HCT116 (cell line): ENCODE measurements at regions not wholly inside any gene's neighbourhood (a gene's known extent, or its start where the extent isn't known, plus 50 kb on each side); places are given as distances from the start of the nearest gene placed in this dataset.
"Not testable (repeated sequence)": the region's sequence is repeated elsewhere in the genome, so short reads cannot be mapped to it uniquely, and the experiment has no call there.

Source experiments
- ELF1 ChIP-seq: IDR thresholded peaks from 2 replicates; pipeline ENCODE4 v1.6.1; 2012; ENCODE audit warnings: low read depth, borderline replicate concordance
- FOSL1 ChIP-seq: IDR thresholded peaks from 2 replicates; pipeline ENCODE4 v1.6.1; 2012; ENCODE audit warnings: low read depth
- POLR2A ChIP-seq: IDR thresholded peaks from 2 replicates; pipeline ENCODE4 v1.7.0; 2011; ENCODE audit warnings: borderline replicate concordance; ENCODE audit not compliant: insufficient read depth, insufficient read length; ENCODE audit errors: extremely low read depth
- POLR2AphosphoS5 ChIP-seq: IDR thresholded peaks from 2 replicates; pipeline ENCODE4 v1.6.1; 2011; ENCODE audit warnings: mild to moderate bottlenecking, low read depth, low read length, moderate library complexity
- RAD21 ChIP-seq: IDR thresholded peaks from 2 replicates; pipeline ENCODE4 v1.6.1; 2012; ENCODE audit warnings: low read depth, mild to moderate bottlenecking
- TF ChIP-seq, protein P1 (sequence below), 3 experiments: fragments of 200-600 bp in 1 of 3; sonication (generic) in 1 of 3; IDR thresholded peaks in 2 of 3; conservative IDR thresholded peaks in 1 of 3; 2 replicates each; pipeline ENCODE4 v1.5.1; 2012 to 2017; ENCODE audit warnings: low read depth in 2 of 3, low read length in 2 of 3, antibody characterized with exemption in 1 of 3, borderline replicate concordance in 1 of 3, control low read depth in 1 of 3, mild to moderate bottlenecking in 1 of 3, mixed read lengths in 1 of 3, mixed run types in 1 of 3, moderate library complexity in 1 of 3; ENCODE audit not compliant: insufficient read depth in 1 of 3
- TF ChIP-seq, protein P2 (sequence below): IDR thresholded peaks from 2 replicates; pipeline ENCODE4 v1.6.1; 2012; ENCODE audit warnings: low read depth

DNA sequence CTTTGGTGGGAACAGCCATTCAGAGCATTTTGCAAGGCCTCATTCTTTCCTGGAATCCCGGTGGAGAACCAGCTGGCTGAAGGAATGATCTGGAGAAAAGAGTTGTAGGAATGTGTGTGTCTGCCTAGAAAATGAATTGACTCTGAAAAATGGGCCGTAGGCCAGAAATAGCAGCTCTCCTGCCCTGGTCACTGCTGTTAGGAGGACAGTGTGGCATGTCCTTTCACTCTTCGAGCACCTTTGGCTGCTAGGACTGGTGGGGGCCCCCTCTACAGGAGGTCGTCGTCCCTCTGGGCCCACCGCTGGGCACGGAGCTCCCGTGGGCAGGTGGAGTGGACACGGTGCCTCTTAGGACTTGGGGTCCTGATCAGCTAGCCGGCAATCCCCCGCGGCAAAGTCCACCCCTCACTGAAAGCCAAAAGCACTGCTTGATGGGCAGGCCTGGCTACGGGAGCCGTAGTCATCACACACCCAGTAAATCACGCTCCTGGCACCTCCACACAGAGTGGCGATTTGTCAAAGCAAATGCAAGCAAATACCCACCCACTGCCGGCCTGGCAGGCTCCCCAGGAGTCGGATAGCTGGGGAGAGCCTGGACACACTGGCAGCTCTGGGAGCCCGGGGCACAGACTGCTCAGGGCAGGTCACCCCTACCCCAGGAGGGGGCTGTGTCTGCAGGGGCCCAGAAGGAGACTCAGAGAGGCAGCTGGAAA lies 4447.2 kb upstream of the TPTE start:
- TF ChIP-seq POLR2A, ELF1, POLR2AphosphoS5, FOSL1, RAD21: not testable (repeated sequence)
- TF ChIP-seq, protein P1, sequence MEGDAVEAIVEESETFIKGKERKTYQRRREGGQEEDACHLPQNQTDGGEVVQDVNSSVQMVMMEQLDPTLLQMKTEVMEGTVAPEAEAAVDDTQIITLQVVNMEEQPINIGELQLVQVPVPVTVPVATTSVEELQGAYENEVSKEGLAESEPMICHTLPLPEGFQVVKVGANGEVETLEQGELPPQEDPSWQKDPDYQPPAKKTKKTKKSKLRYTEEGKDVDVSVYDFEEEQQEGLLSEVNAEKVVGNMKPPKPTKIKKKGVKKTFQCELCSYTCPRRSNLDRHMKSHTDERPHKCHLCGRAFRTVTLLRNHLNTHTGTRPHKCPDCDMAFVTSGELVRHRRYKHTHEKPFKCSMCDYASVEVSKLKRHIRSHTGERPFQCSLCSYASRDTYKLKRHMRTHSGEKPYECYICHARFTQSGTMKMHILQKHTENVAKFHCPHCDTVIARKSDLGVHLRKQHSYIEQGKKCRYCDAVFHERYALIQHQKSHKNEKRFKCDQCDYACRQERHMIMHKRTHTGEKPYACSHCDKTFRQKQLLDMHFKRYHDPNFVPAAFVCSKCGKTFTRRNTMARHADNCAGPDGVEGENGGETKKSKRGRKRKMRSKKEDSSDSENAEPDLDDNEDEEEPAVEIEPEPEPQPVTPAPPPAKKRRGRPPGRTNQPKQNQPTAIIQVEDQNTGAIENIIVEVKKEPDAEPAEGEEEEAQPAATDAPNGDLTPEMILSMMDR (IDR thresholded peaks at IDR 0.05 in 2 of 3, conservative IDR thresholded peaks at IDR 0.05 in 1 of 3; ENCODE audit: borderline replicate concordance in 1 of 3, insufficient read depth in 1 of 3, low read depth in 2 of 3, low read length in 2 of 3): not testable (repeated sequence)
- TF ChIP-seq, protein P2, sequence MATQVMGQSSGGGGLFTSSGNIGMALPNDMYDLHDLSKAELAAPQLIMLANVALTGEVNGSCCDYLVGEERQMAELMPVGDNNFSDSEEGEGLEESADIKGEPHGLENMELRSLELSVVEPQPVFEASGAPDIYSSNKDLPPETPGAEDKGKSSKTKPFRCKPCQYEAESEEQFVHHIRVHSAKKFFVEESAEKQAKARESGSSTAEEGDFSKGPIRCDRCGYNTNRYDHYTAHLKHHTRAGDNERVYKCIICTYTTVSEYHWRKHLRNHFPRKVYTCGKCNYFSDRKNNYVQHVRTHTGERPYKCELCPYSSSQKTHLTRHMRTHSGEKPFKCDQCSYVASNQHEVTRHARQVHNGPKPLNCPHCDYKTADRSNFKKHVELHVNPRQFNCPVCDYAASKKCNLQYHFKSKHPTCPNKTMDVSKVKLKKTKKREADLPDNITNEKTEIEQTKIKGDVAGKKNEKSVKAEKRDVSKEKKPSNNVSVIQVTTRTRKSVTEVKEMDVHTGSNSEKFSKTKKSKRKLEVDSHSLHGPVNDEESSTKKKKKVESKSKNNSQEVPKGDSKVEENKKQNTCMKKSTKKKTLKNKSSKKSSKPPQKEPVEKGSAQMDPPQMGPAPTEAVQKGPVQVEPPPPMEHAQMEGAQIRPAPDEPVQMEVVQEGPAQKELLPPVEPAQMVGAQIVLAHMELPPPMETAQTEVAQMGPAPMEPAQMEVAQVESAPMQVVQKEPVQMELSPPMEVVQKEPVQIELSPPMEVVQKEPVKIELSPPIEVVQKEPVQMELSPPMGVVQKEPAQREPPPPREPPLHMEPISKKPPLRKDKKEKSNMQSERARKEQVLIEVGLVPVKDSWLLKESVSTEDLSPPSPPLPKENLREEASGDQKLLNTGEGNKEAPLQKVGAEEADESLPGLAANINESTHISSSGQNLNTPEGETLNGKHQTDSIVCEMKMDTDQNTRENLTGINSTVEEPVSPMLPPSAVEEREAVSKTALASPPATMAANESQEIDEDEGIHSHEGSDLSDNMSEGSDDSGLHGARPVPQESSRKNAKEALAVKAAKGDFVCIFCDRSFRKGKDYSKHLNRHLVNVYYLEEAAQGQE: not testable (repeated sequence)
